Kidney epithelial cell (primary cell): ENCODE measurements at regions not wholly inside any gene's neighbourhood (a gene's known extent, or its start where the extent isn't known, plus 50 kb on each side); places are given as distances from the start of the nearest gene placed in this dataset.
"Not testable (repeated sequence)": the region's sequence is repeated elsewhere in the genome, so short reads cannot be mapped to it uniquely, and the experiment has no call there.

ENCODE experiments used
- DNase-seq: peaks from one replicate; pipeline ENCODE4 v3.0.0-alpha.2; 2010; ENCODE audit warnings: low read depth
- H3K27me3 ChIP-seq: 2 replicates; pipeline ENCODE4 v1.6.0; 2011; ENCODE audit warnings: low read length; ENCODE audit not compliant: control insufficient read depth, insufficient read depth
- H3K36me3 ChIP-seq: 2 replicates; pipeline ENCODE4 v1.5.1; 2011; ENCODE audit warnings: low read length; ENCODE audit not compliant: control insufficient read depth, insufficient read depth
- H3K4me3 ChIP-seq: 2 replicates; pipeline ENCODE4 v1.5.1; 2011; ENCODE audit warnings: low read depth, mild to moderate bottlenecking, control low read depth, low read length
- TF ChIP-seq, protein P1 (sequence below): IDR thresholded peaks from 2 replicates; pipeline ENCODE4 v1.5.1; 2011; ENCODE audit warnings: mild to moderate bottlenecking, moderate library complexity, low read length, control low read depth, inconsistent platforms; ENCODE audit not compliant: insufficient read depth, poor library complexity, severe bottlenecking

DNA sequence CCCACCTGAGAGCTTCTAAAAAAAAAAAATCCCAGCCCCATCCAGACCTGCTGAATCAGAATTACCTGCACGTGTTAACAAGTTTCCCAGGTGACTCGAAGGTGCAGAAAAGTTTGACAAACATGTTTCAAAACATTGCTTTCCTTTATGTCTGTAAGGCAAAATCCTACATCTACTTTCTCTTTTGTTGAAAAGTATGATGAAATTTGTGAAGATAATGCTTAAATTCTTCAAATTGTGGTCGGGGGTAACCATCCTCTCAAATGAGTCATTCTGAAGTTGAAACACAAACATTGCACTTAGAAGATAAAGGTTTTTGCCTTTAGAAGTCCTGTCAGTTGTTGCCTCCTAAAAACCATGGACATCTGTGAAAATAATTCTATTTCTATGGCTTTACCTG, 429.7 kb downstream of the EPHA7 start:
- no peak overlapping the region for H3K4me3 ChIP-seq
- TF ChIP-seq, protein P1, sequence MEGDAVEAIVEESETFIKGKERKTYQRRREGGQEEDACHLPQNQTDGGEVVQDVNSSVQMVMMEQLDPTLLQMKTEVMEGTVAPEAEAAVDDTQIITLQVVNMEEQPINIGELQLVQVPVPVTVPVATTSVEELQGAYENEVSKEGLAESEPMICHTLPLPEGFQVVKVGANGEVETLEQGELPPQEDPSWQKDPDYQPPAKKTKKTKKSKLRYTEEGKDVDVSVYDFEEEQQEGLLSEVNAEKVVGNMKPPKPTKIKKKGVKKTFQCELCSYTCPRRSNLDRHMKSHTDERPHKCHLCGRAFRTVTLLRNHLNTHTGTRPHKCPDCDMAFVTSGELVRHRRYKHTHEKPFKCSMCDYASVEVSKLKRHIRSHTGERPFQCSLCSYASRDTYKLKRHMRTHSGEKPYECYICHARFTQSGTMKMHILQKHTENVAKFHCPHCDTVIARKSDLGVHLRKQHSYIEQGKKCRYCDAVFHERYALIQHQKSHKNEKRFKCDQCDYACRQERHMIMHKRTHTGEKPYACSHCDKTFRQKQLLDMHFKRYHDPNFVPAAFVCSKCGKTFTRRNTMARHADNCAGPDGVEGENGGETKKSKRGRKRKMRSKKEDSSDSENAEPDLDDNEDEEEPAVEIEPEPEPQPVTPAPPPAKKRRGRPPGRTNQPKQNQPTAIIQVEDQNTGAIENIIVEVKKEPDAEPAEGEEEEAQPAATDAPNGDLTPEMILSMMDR: no peak
- H3K36me3 ChIP-seq: no peaks in the 10 kb centered on the region
- H3K27me3 ChIP-seq: no peaks in the 10 kb centered on the region
- no peak for DNase-seq

DNA sequence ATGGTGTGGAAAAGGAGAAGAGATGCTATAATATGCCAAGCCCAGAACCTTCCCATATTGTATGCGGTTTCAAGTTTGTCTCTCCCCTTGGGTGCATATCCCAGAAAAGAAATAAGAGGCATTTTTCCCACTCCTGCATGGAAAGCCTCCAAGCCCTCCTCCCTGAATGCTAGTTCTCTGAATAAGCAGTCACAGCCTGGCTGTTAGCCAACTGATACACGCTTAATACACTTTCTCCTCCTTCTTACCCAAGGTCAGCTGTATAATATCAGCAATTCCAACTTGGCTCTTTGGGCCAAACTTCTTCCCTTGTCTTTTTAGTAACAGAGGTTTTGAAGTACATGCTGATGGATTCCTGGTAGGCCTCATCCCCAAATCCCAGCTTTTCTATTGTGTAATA, 440.1 kb downstream of the EPHA7 start:
- Histone ChIP-seq H3K27me3 (no peaks in the 10 kb centered on the region), H3K4me3 (no peak overlapping the region), H3K36me3 (no peaks in the 10 kb centered on the region)
- TF ChIP-seq, protein P1: no peak
- no peak for DNase-seq

DNA sequence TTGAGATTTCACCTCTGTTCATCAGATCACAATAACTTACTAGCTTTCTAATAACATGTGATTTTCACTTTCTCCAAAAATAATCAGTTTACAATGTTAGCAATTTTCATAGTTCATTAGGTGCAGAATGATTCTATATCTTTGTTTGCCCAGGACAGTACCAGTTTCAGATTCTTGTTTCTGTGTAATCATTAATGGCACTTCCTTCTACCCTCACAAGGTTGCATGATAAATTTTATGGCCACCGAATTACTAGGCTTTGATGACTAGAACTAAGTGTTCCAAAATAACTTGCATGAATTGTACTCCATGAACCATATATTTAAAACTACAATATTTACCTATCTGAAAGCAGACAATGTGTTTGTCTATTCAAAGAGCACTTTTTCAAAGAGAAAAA, 442.3 kb downstream of the EPHA7 start:
- TF ChIP-seq, protein P1: no peak
- no peaks in the 10 kb centered on the region for H3K36me3 ChIP-seq
- no peak overlapping the region for H3K4me3 ChIP-seq
- DNase-seq: no peak
- no peaks in the 10 kb centered on the region for H3K27me3 ChIP-seq

DNA sequence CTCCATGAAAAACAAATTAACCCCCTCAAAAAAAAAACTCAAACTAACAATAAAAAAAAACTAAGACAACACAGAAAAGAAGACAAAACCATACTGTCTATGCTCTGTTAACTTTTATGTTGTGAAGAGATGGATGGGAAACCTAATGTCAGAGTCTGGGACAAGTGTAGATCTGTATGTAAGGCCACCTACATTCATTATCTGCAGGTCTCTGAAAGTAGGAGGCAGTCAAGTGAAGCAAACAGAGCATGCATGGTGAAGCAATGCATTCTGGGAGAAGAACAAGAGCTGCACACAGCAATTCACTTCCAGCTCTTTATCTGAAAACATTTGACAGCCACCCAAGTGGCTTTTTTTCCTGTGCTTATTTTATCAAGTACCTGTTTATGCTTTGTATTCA, 452.0 kb downstream of the EPHA7 start:
- DNase-seq: no peak
- H3K4me3 ChIP-seq: no peak overlapping the region
- TF ChIP-seq, protein P1: no peak
- H3K36me3 ChIP-seq: no peaks in the 10 kb centered on the region
- no peaks in the 10 kb centered on the region for H3K27me3 ChIP-seq

DNA sequence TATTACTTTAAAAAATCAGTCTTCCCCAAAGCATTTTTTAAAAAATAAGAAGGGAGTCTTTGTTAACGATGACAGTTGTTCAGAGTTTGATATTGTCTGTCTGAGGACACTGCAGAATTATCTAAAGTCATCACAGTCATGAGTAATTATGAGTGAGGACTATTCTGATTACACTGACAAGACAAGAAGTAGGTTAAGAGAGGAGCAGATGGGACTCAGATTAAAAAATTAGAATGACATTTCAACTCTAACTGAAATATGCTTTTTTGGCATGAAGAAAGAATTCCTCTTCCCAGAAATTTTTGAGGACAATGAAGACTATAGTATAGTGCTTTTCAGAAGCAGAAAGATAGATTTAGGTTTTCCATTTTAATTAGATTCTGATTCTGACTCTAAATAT, 456.5 kb downstream of the EPHA7 start:
- TF ChIP-seq, protein P1: no peak
- no peaks in the 10 kb centered on the region for H3K27me3 ChIP-seq
- H3K4me3 ChIP-seq: no peak overlapping the region
- H3K36me3 ChIP-seq: no peaks in the 10 kb centered on the region
- no peak for DNase-seq

DNA sequence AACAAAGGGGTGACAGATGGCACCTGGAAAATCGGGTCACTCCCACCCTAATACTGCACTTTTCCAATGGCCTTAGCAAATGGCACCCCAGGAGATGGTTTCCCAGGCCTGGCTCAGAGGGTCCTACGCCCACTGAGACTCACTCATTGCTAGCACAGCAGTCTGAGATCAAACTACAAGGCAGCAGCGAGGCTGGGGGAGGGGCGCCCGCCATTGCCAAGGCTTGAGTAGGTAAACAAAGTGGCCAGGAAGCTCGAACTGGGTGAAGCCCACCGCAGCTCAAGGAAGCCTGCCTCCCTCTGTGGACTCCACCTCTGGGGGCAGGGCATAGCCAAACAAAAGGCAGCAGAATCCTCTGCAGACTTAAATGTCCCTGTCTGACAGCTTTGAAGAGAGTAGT, 467.2 kb downstream of the EPHA7 start:
- DNase-seq, H3K4me3 ChIP-seq: not testable (repeated sequence)

DNA sequence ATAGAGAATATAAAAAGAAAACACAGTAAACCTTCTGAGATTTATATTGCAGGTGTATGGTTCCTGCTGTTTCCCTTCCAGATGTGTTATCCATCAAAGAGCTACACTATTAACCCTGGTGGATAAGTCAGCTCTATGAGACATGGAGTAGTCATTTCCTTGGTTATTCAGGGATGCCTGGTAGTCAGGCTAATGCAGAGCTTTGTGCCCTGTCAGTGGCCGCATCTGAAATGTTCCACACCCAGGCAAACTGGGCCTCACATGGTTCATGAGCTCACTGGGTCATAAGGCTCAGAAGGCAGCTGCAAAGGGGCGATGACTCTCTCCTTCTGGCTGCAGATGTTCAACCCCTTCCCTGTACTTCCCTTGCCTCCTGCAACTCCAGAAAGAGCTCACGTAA, 473.6 kb downstream of the EPHA7 start:
- TF ChIP-seq, protein P1: no peak
- Histone ChIP-seq H3K36me3 (no peaks in the 10 kb centered on the region), H3K4me3 (no peak overlapping the region), H3K27me3 (no peaks in the 10 kb centered on the region)
- DNase-seq: peak; percentile 50

More for the DNA sequence above, 467.2 kb downstream of the EPHA7 start:
- not testable (repeated sequence) for H3K27me3 ChIP-seq, H3K36me3 ChIP-seq
